Fibroblast of peridontal ligament (primary cell): ENCODE measurements at regions not wholly inside any gene's neighbourhood (a gene's known extent, or its start where the extent isn't known, plus 50 kb on each side); places are given as distances from the start of the nearest gene placed in this dataset.

Source experiments
- DNase-seq: peaks from one replicate; pipeline ENCODE4 v3.0.0-alpha.2; 2010; ENCODE audit errors: extremely low read depth

GRCh38 chr4:20512985-20513384, 187.3 kb upstream of the PACRGL start:
- DNase-seq, result no peak

GRCh38 chr4:20520901-20521300, 179.4 kb upstream of the PACRGL start:
- DNase-seq, result peak; percentile 68

GRCh38 chr4:20528508-20528907, 171.8 kb upstream of the PACRGL start:
- DNase-seq, result no peak

GRCh38 chr4:20529691-20530090, 170.6 kb upstream of the PACRGL start:
- DNase-seq, result no peak

GRCh38 chr4:20532116-20532790, 168.0 kb upstream of the PACRGL start:
- DNase-seq, result no peak

GRCh38 chr4:20532871-20533870, 167.1 kb upstream of the PACRGL start:
- peak; percentile 79 for DNase-seq

GRCh38 chr4:20538905-20539304, 161.4 kb upstream of the PACRGL start:
- DNase-seq, result no peak

- peak; percentile 58 for DNase-seq
Observed at GRCh38 chr4:20543131-20543530, 157.1 kb upstream of the PACRGL start.

GRCh38 chr4:20544645-20545044, 155.6 kb upstream of the PACRGL start:
- DNase-seq, result peak; percentile 81

- no peak for DNase-seq
Observed at GRCh38 chr4:20552004-20552403, 148.3 kb upstream of the PACRGL start.

GRCh38 chr4:20554134-20554533, 146.1 kb upstream of the PACRGL start:
- no peak for DNase-seq

GRCh38 chr4:20565075-20565721, 135.1 kb upstream of the PACRGL start:
- peak; percentile 38 for DNase-seq

GRCh38 chr4:20570981-20571715, 129.1 kb upstream of the PACRGL start:
- DNase-seq, result no peak

GRCh38 chr4:20572976-20573375, 127.3 kb upstream of the PACRGL start:
- DNase-seq, result no peak

GRCh38 chr4:20574986-20575385, 125.3 kb upstream of the PACRGL start:
- peak; percentile 34 for DNase-seq

GRCh38 chr4:20575486-20575885, 124.8 kb upstream of the PACRGL start:
- DNase-seq, result no peak

GRCh38 chr4:20576861-20577260, 123.4 kb upstream of the PACRGL start:
- DNase-seq, result no peak

- DNase-seq, result no peak
Observed at GRCh38 chr4:20577702-20578101, 122.6 kb upstream of the PACRGL start.

GRCh38 chr4:20580907-20581306, 119.4 kb upstream of the PACRGL start:
- no peak for DNase-seq

- DNase-seq, result no peak
Observed at GRCh38 chr4:20589436-20589835, 110.8 kb upstream of the PACRGL start.

GRCh38 chr4:20590849-20591248, 109.4 kb upstream of the PACRGL start:
- DNase-seq, result no peak

- no peak for DNase-seq
Observed at GRCh38 chr4:20591571-20591970, 108.7 kb upstream of the PACRGL start.
